Gastroesophageal sphincter (tissue), 4 donors: ENCODE measurements at regions not wholly inside any gene's neighbourhood (a gene's known extent, or its start where the extent isn't known, plus 50 kb on each side); places are given as distances from the start of the nearest gene placed in this dataset.
A peak's percentile ranks its signal among the peaks of the same experiment; 100 is the strongest.

ENCODE experiments used
- ATAC-seq: fragments of 150-250 bp; one replicate; pipeline ENCODE4 v1.9.1; 2016; ENCODE audit warnings: mild to moderate bottlenecking, moderate library complexity
- H3K27ac ChIP-seq, 4 donors: fragments of 200-600 bp; sonication (generic) in 3 of 4; 1 replicate in 3 of 4; 2 replicates in 1 of 4; pipeline ENCODE4 v1.5.1; 2016 to 2019
- H3K27me3 ChIP-seq: fragments of 200-600 bp; sonication (generic); one replicate; pipeline ENCODE4 v1.5.1; 2019
- H3K36me3 ChIP-seq, 2 donors: fragments of 200-600 bp; sonication (generic); one replicate each; pipeline ENCODE4 v1.5.1; 2019; ENCODE audit warnings: control low read depth in 1 of 2
- H3K4me1 ChIP-seq, 3 donors: fragments of 200-600 bp; sonication (generic); 1 replicate in 2 of 3; 2 replicates in 1 of 3; pipeline ENCODE4 v1.5.1; 2016 to 2019; ENCODE audit warnings: control low read depth in 2 of 3
- H3K4me3 ChIP-seq, 2 donors: fragments of 200-600 bp; sonication (generic); one replicate each; pipeline ENCODE4 v1.5.1; 2019; ENCODE audit warnings: mild to moderate bottlenecking in 1 of 2, moderate library complexity in 1 of 2
- H3K9me3 ChIP-seq, 3 donors: fragments of 200-600 bp; sonication (generic); one replicate each; pipeline ENCODE4 v1.5.1; 2017 to 2019; ENCODE audit warnings: control low read depth in 2 of 3
- CTCF ChIP-seq, 4 experiments: fragments of 200-600 bp in 2 of 4; fragments of 450-650 bp in 2 of 4; sonication (generic) in 1 of 4; IDR thresholded peaks; one replicate each; pipeline ENCODE4 v1.5.1; 2017 to 2019; ENCODE audit warnings: antibody characterized with exemption in 4 of 4, mild to moderate bottlenecking in 2 of 4, moderate library complexity in 2 of 4
- EP300 ChIP-seq: sonication (generic); formaldehyde crosslinking; IDR thresholded peaks from one replicate; pipeline ENCODE4 v1.6.1; 2017; ENCODE audit warnings: antibody characterized with exemption, mild to moderate bottlenecking
- POLR2A ChIP-seq, 2 donors: fragments of 450-650 bp; IDR thresholded peaks; one replicate each; pipeline ENCODE4 v1.6.1; 2017; ENCODE audit warnings: antibody characterized with exemption in 2 of 2, mild to moderate bottlenecking in 2 of 2, moderate library complexity in 1 of 2
- POLR2AphosphoS5 ChIP-seq: sonication (generic); formaldehyde crosslinking; IDR thresholded peaks from one replicate; pipeline ENCODE4 v1.6.1; 2017; ENCODE audit warnings: antibody characterized with exemption
- WGBS, 2 donors: methylation state at CpG; one replicate each; pipeline ENCODE4 v1.1.5; 2018; ENCODE audit warnings: low coverage in 1 of 2; 5-methylcytosine and 5-hydroxymethylcytosine counted together

DNA sequence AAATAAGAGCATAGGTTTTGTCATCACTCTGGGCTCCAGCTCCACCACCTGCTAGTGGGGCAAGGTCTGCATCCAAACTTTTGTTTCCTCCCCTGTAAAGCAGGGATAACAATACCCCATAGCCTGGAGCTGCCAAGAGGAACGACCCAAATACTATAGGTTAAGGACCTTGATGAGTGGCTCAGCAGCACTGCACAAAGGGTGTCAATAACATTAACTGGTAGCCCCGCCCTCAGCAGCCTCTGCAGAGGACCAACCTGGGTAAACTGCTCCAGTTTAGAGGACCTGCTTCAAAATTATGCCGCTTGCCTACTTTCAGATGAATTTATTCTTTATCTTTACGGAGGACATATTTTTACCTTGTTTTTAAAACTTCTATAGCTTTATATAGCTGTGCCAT lies 65.8 kb upstream of the RIOK3 start:
- Histone ChIP-seq H3K36me3 (peaks cover 0 to 14% of the 10 kb centered on the region in 2 donors), H3K27me3 (no peaks in the 10 kb centered on the region), H3K27ac (no peak overlapping the region), H3K9me3 (no peaks in the 10 kb centered on the region), H3K4me1 (peaks cover 0 to 12% (median 0%) of the 10 kb centered on the region in 3 donors), H3K4me3 (no peak overlapping the region)
- WGBS, 2 donors: 61 to 73% methylated on average over 4 of the region's 4 CpGs
- TF ChIP-seq POLR2AphosphoS5 (no peak), POLR2A (IDR thresholded peaks at IDR 0.05) (no peak), CTCF (IDR thresholded peaks at IDR 0.05) (no peak), EP300 (no peak)
- no peak for ATAC-seq

- Histone ChIP-seq H3K4me3 (no peak overlapping the region), H3K27ac (peak overlapping the region in 1 of 4 donors; percentile 30), H3K36me3 (peaks cover 0 to 13% of the 10 kb centered on the region in 2 donors), H3K9me3 (no peaks in the 10 kb centered on the region), H3K27me3 (no peaks in the 10 kb centered on the region), H3K4me1 (peaks cover 0 to 12% (median 0%) of the 10 kb centered on the region in 3 donors)
- TF ChIP-seq EP300: no peak
- TF ChIP-seq POLR2A (IDR thresholded peaks at IDR 0.05): no peak
- TF ChIP-seq POLR2AphosphoS5: no peak
- no peak for TF ChIP-seq CTCF (IDR thresholded peaks at IDR 0.05)
- 59 to 80% methylated on average over 2 to 4 of the region's 4 CpGs for WGBS, 2 donors
- no peak for ATAC-seq
Observed at GRCh38 chr18:23388357-23388756, 64.7 kb upstream of the RIOK3 start.

GRCh38 chr18:23391156-23391555 lies 61.9 kb upstream of the RIOK3 start:
- Histone ChIP-seq H3K9me3 (no peaks in the 10 kb centered on the region), H3K4me1 (peaks cover 0 to 12% (median 0%) of the 10 kb centered on the region in 3 donors), H3K4me3 (no peak overlapping the region), H3K27ac (no peak overlapping the region), H3K36me3 (no peaks in the 10 kb centered on the region), H3K27me3 (no peaks in the 10 kb centered on the region)
- ATAC-seq: no peak
- WGBS, 2 donors: 90% methylated on average over 2 to 3 of the region's 3 CpGs
- TF ChIP-seq EP300 (no peak), POLR2A (IDR thresholded peaks at IDR 0.05) (no peak), POLR2AphosphoS5 (no peak), CTCF (IDR thresholded peaks at IDR 0.05) (no peak)

GRCh38 chr18:23397907-23398306 lies 55.2 kb upstream of the RIOK3 start:
- no peak for ATAC-seq
- H3K4me3 ChIP-seq: no peak overlapping the region
- H3K27ac ChIP-seq: no peak overlapping the region
- H3K27me3 ChIP-seq: no peaks in the 10 kb centered on the region
- WGBS, 2 donors: 82 to 88% methylated on average over 3 of the region's 3 CpGs
- TF ChIP-seq EP300 (no peak), POLR2AphosphoS5 (no peak), CTCF (IDR thresholded peaks at IDR 0.05) (no peak), POLR2A (IDR thresholded peaks at IDR 0.05) (no peak)
- H3K36me3 ChIP-seq: no peaks in the 10 kb centered on the region
- H3K4me1 ChIP-seq: no peaks in the 10 kb centered on the region
- no peaks in the 10 kb centered on the region for H3K9me3 ChIP-seq

DNA sequence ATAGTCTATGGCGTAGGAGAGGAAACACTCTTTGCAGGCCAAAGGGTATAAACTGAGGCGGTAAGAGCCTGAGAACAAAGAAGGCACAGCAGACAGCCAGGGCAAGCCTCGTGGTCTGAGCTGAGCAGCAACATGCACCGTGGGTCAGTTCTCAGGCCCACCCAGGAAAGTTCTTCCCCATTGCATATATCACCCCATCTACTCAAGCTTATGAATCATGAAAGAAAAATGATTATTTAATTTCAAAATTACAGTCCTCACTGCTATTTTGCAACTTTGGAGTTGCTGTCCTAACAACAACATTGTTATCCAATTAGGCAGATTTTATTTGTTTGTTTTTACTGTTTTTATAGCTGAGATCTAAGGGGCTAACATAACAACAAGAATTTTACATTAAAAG lies 54.7 kb upstream of the RIOK3 start:
- no peak for ATAC-seq
- no peak for TF ChIP-seq CTCF (IDR thresholded peaks at IDR 0.05)
- no peak for TF ChIP-seq EP300
- TF ChIP-seq POLR2A (IDR thresholded peaks at IDR 0.05): no peak
- TF ChIP-seq POLR2AphosphoS5: no peak
- no peaks in the 10 kb centered on the region for H3K36me3 ChIP-seq
- no peak overlapping the region for H3K4me3 ChIP-seq
- H3K27me3 ChIP-seq: no peaks in the 10 kb centered on the region
- 68 to 78% methylated on average over 4 of the region's 4 CpGs for WGBS, 2 donors
- no peak overlapping the region for H3K27ac ChIP-seq
- no peaks in the 10 kb centered on the region for H3K4me1 ChIP-seq
- no peaks in the 10 kb centered on the region for H3K9me3 ChIP-seq
